Muscle layer of duodenum (tissue), 2 donors: ENCODE measurements at regions not wholly inside any gene's neighbourhood (a gene's known extent, or its start where the extent isn't known, plus 50 kb on each side); places are given as distances from the start of the nearest gene placed in this dataset.

Source experiments
- H3K27ac ChIP-seq: one replicate; pipeline ENCODE4 v1.7.0; 2013; ENCODE audit warnings: mild to moderate bottlenecking, low read length
- H3K27me3 ChIP-seq: one replicate; pipeline ENCODE4 v1.7.0; 2013; ENCODE audit warnings: low read depth, mild to moderate bottlenecking, control low read depth, low read length
- H3K36me3 ChIP-seq, 2 donors: one replicate each; pipeline ENCODE4 v1.7.0; 2013; ENCODE audit warnings: low read length in 2 of 2, control low read depth in 1 of 2, mild to moderate bottlenecking in 1 of 2; ENCODE audit not compliant: insufficient read depth in 2 of 2, control insufficient read depth in 1 of 2
- H3K4me1 ChIP-seq, 2 donors: one replicate each; pipeline ENCODE4 v1.7.0; 2013; ENCODE audit warnings: low read length in 2 of 2, mild to moderate bottlenecking in 2 of 2, control low read depth in 1 of 2, moderate library complexity in 1 of 2; ENCODE audit not compliant: insufficient read depth in 2 of 2, control insufficient read depth in 1 of 2
- H3K4me3 ChIP-seq, 2 donors: one replicate each; pipeline ENCODE4 v1.7.0; 2013; ENCODE audit warnings: low read length in 2 of 2, low read depth in 1 of 2, mild to moderate bottlenecking in 1 of 2
- H3K9me3 ChIP-seq, 2 donors: one replicate each; pipeline ENCODE4 v1.7.0; 2013; ENCODE audit warnings: low read length in 2 of 2, control low read depth in 1 of 2, mild to moderate bottlenecking in 1 of 2; ENCODE audit not compliant: control insufficient read depth in 1 of 2
- donor health status: healthy.

GRCh38 chr19:31723101-31723500 lies 373.9 kb upstream of the TSHZ3 start:
- Histone ChIP-seq H3K9me3 (no peaks in the 10 kb centered on the region), H3K4me3 (no peak overlapping the region), H3K36me3 (no peaks in the 10 kb centered on the region), H3K4me1 (no peaks in the 10 kb centered on the region), H3K27ac (no peak overlapping the region), H3K27me3 (no peaks in the 10 kb centered on the region)

- Histone ChIP-seq H3K4me3 (no peak overlapping the region), H3K9me3 (no peaks in the 10 kb centered on the region), H3K36me3 (no peaks in the 10 kb centered on the region), H3K27me3 (no peaks in the 10 kb centered on the region), H3K4me1 (no peaks in the 10 kb centered on the region), H3K27ac (no peak overlapping the region)
Measured at GRCh38 chr19:31725051-31725450, 375.8 kb upstream of the TSHZ3 start.

GRCh38 chr19:31727536-31727935 lies 378.3 kb upstream of the TSHZ3 start:
- Histone ChIP-seq H3K27me3 (no peaks in the 10 kb centered on the region), H3K9me3 (no peaks in the 10 kb centered on the region), H3K36me3 (no peaks in the 10 kb centered on the region), H3K4me1 (no peaks in the 10 kb centered on the region), H3K4me3 (no peak overlapping the region), H3K27ac (no peak overlapping the region)

GRCh38 chr19:31730270-31730669 lies 381.0 kb upstream of the TSHZ3 start:
- no peaks in the 10 kb centered on the region for H3K9me3 ChIP-seq
- no peaks in the 10 kb centered on the region for H3K36me3 ChIP-seq
- H3K4me1 ChIP-seq, result no peaks in the 10 kb centered on the region
- no peak overlapping the region for H3K27ac ChIP-seq
- no peak overlapping the region for H3K4me3 ChIP-seq
- no peaks in the 10 kb centered on the region for H3K27me3 ChIP-seq

- H3K9me3 ChIP-seq, result no peaks in the 10 kb centered on the region
Measured at GRCh38 chr19:31733591-31733990, 384.4 kb upstream of the TSHZ3 start.

GRCh38 chr19:31742249-31742648 lies 393.0 kb upstream of the TSHZ3 start:
- Histone ChIP-seq H3K27me3 (no peaks in the 10 kb centered on the region), H3K27ac (no peak overlapping the region), H3K4me1 (no peaks in the 10 kb centered on the region), H3K36me3 (no peaks in the 10 kb centered on the region), H3K4me3 (no peak overlapping the region), H3K9me3 (no peaks in the 10 kb centered on the region)

More at GRCh38 chr19:31733591-31733990, 384.4 kb upstream of the TSHZ3 start:
- no peak overlapping the region for H3K4me3 ChIP-seq
- no peak overlapping the region for H3K27ac ChIP-seq
- no peaks in the 10 kb centered on the region for H3K36me3 ChIP-seq
- H3K27me3 ChIP-seq, result no peaks in the 10 kb centered on the region
- no peaks in the 10 kb centered on the region for H3K4me1 ChIP-seq

- no peaks in the 10 kb centered on the region for H3K4me1 ChIP-seq
- H3K27ac ChIP-seq, result no peak overlapping the region
- H3K36me3 ChIP-seq, result no peaks in the 10 kb centered on the region
- H3K4me3 ChIP-seq, result no peak overlapping the region
- H3K9me3 ChIP-seq, result no peaks in the 10 kb centered on the region
- no peaks in the 10 kb centered on the region for H3K27me3 ChIP-seq
Measured at GRCh38 chr19:31745731-31746130, 396.5 kb upstream of the TSHZ3 start.

- no peaks in the 10 kb centered on the region for H3K36me3 ChIP-seq
- no peak overlapping the region for H3K27ac ChIP-seq
- H3K9me3 ChIP-seq, result no peaks in the 10 kb centered on the region
- no peak overlapping the region for H3K4me3 ChIP-seq
- no peaks in the 10 kb centered on the region for H3K27me3 ChIP-seq
- H3K4me1 ChIP-seq, result no peaks in the 10 kb centered on the region
Measured at GRCh38 chr19:31749231-31749630, 400.0 kb upstream of the TSHZ3 start.

- no peak overlapping the region for H3K27ac ChIP-seq
- H3K27me3 ChIP-seq, result no peaks in the 10 kb centered on the region
- H3K36me3 ChIP-seq, result no peaks in the 10 kb centered on the region
- no peaks in the 10 kb centered on the region for H3K9me3 ChIP-seq
- no peak overlapping the region for H3K4me3 ChIP-seq
- H3K4me1 ChIP-seq, result no peaks in the 10 kb centered on the region
Measured at GRCh38 chr19:31759359-31759758, 410.1 kb upstream of the TSHZ3 start.

- H3K9me3 ChIP-seq, result no peaks in the 10 kb centered on the region
- H3K27ac ChIP-seq, result no peak overlapping the region
- H3K4me1 ChIP-seq, result no peaks in the 10 kb centered on the region
- H3K27me3 ChIP-seq, result no peaks in the 10 kb centered on the region
- H3K36me3 ChIP-seq, result no peaks in the 10 kb centered on the region
- no peak overlapping the region for H3K4me3 ChIP-seq
Measured at GRCh38 chr19:31761281-31761913, 412.2 kb upstream of the TSHZ3 start.

GRCh38 chr19:31770223-31770622 lies 421.0 kb upstream of the TSHZ3 start:
- Histone ChIP-seq H3K4me3 (no peak overlapping the region), H3K9me3 (no peaks in the 10 kb centered on the region), H3K4me1 (no peaks in the 10 kb centered on the region), H3K27me3 (no peaks in the 10 kb centered on the region), H3K27ac (no peak overlapping the region), H3K36me3 (no peaks in the 10 kb centered on the region)

GRCh38 chr19:31772915-31773314 lies 423.7 kb upstream of the TSHZ3 start:
- Histone ChIP-seq H3K27ac (no peak overlapping the region), H3K9me3 (no peaks in the 10 kb centered on the region), H3K4me1 (no peaks in the 10 kb centered on the region), H3K4me3 (no peak overlapping the region), H3K36me3 (no peaks in the 10 kb centered on the region), H3K27me3 (no peaks in the 10 kb centered on the region)
